Fibroblast of skin of abdomen (primary cell): ENCODE measurements at regions not wholly inside any gene's neighbourhood (a gene's known extent, or its start where the extent isn't known, plus 50 kb on each side); places are given as distances from the start of the nearest gene placed in this dataset.

Experiments
- DNase-seq: peaks from one replicate; pipeline ENCODE4 v3.0.0-alpha.2; 2013

GRCh38 chr10:90418869-90419652 lies 438.8 kb downstream of the HTR7 start:
- DNase-seq = peak; percentile 89

GRCh38 chr10:90420637-90421318 lies 437.1 kb downstream of the HTR7 start:
- DNase-seq = no peak

GRCh38 chr10:90421874-90422273 lies 436.0 kb downstream of the HTR7 start:
- DNase-seq = no peak

- no peak for DNase-seq
Observed at GRCh38 chr10:90424730-90425129, 433.1 kb downstream of the HTR7 start.

- no peak for DNase-seq
Observed at GRCh38 chr10:90430186-90430585, 427.7 kb downstream of the HTR7 start.

GRCh38 chr10:90432866-90433265 lies 425.0 kb downstream of the HTR7 start:
- no peak for DNase-seq

- DNase-seq = no peak
Observed at GRCh38 chr10:90435296-90435695, 422.5 kb downstream of the HTR7 start.

- DNase-seq = no peak
Observed at GRCh38 chr10:90437452-90437851, 420.4 kb downstream of the HTR7 start.

- DNase-seq = no peak
Observed at GRCh38 chr10:90440870-90441269, 417.0 kb downstream of the HTR7 start.

- no peak for DNase-seq
Observed at GRCh38 chr10:90443342-90443741, 414.5 kb downstream of the HTR7 start.

GRCh38 chr10:90447831-90448230 lies 410.0 kb downstream of the HTR7 start:
- peak; percentile 75 for DNase-seq

- no peak for DNase-seq
Observed at GRCh38 chr10:90450797-90451196, 407.0 kb downstream of the HTR7 start.

GRCh38 chr10:90451283-90451682 lies 406.6 kb downstream of the HTR7 start:
- DNase-seq = peak; percentile 85

GRCh38 chr10:90458054-90458453 lies 399.8 kb downstream of the HTR7 start:
- no peak for DNase-seq

- DNase-seq = no peak
Observed at GRCh38 chr10:90458571-90458970, 399.3 kb downstream of the HTR7 start.

GRCh38 chr10:90461437-90462155 lies 396.2 kb downstream of the HTR7 start:
- DNase-seq = peak; percentile 71

- peak; percentile 80 for DNase-seq
Observed at GRCh38 chr10:90462749-90463470, 394.9 kb downstream of the HTR7 start.

GRCh38 chr10:90464329-90464728 lies 393.5 kb downstream of the HTR7 start:
- no peak for DNase-seq

- no peak for DNase-seq
Observed at GRCh38 chr10:90470966-90471365, 386.9 kb downstream of the HTR7 start.

- DNase-seq = no peak
Observed at GRCh38 chr10:90480466-90480865, 377.4 kb downstream of the HTR7 start.

- DNase-seq = no peak
Observed at GRCh38 chr10:90481326-90481923, 376.4 kb downstream of the HTR7 start.

GRCh38 chr10:90484518-90484917 lies 373.3 kb downstream of the HTR7 start:
- peak; percentile 9 for DNase-seq
